Esophagus squamous epithelium (tissue), 5 donors: ENCODE measurements at regions not wholly inside any gene's neighbourhood (a gene's known extent, or its start where the extent isn't known, plus 50 kb on each side); places are given as distances from the start of the nearest gene placed in this dataset.

Experiments
- DNase-seq: peaks from one replicate; lab custom pipeline; 2025; lab: John Stamatoyannopoulos, UW
- H3K27ac ChIP-seq, 4 donors: fragments of 200-600 bp; sonication (generic); one replicate each; pipeline ENCODE4 v1.5.1; 2016 to 2019; ENCODE audit warnings: mild to moderate bottlenecking in 1 of 4
- H3K27me3 ChIP-seq, 4 donors: fragments of 200-600 bp; sonication (generic); 1 replicate in 3 of 4; 2 replicates in 1 of 4; pipeline versions ENCODE4 v1.5.1 to v1.6.0; 2017 to 2021; ENCODE audit warnings: antibody characterized with exemption in 1 of 4
- H3K36me3 ChIP-seq, 3 donors: fragments of 200-600 bp; sonication (generic); one replicate each; pipeline ENCODE4 v1.5.1; 2016 to 2019
- H3K4me1 ChIP-seq, 3 donors: fragments of 200-600 bp; sonication (generic); one replicate each; pipeline ENCODE4 v1.5.1; 2017 to 2019
- H3K4me3 ChIP-seq, 4 donors: fragments of 200-600 bp; sonication (generic); 1 replicate in 3 of 4; 2 replicates in 1 of 4; pipeline ENCODE4 v1.5.1; 2016 to 2019; ENCODE audit warnings: mild to moderate bottlenecking in 2 of 4, moderate library complexity in 1 of 4
- H3K9me3 ChIP-seq, 3 donors: fragments of 200-600 bp; sonication (generic); one replicate each; pipeline ENCODE4 v1.5.1; 2016 to 2019
- CTCF ChIP-seq, 6 experiments: fragments of 450-650 bp in 4 of 6; fragments of 200-600 bp in 2 of 6; sonication (generic) in 2 of 6; IDR thresholded peaks; one replicate each; pipeline ENCODE4 v1.5.1; 2016 to 2019; ENCODE audit warnings: antibody characterized with exemption in 6 of 6, mild to moderate bottlenecking in 4 of 6, moderate library complexity in 4 of 6
- POLR2A ChIP-seq, 4 donors: fragments of 450-650 bp; IDR thresholded peaks; one replicate each; pipeline ENCODE4 v1.6.1; 2017; ENCODE audit warnings: antibody characterized with exemption in 4 of 4, mild to moderate bottlenecking in 4 of 4, moderate library complexity in 3 of 4
- WGBS, 2 donors: methylation state at CpG; one replicate each; pipeline ENCODE4 v1.1.5; 2018; 5-methylcytosine and 5-hydroxymethylcytosine counted together
- intact Hi-C: fragments of 100-400 bp; cut with DNase I; formaldehyde crosslinking; loops from one replicate; pipeline ENCODE4 v1.15.0; 2022
- donor health status: DM: yes; HTN: yes; CAD: no.

GRCh38 chr1:25004355-25004754, 74.3 kb upstream of the RUNX3 start:
- peaks cover 0 to 48% (median 0%) of the 10 kb centered on the region in 4 donors for H3K27me3 ChIP-seq
- WGBS, 2 donors = 72 to 100% methylated on average over 1 to 2 of the region's 2 CpGs
- H3K4me1 ChIP-seq = peaks cover 4 to 15% (median 6%) of the 10 kb centered on the region in 3 donors
- H3K27ac ChIP-seq = no peak overlapping the region
- intact Hi-C loops = no loop called here
- TF ChIP-seq CTCF (IDR thresholded peaks at IDR 0.05) = no peak
- no peak for TF ChIP-seq POLR2A (IDR thresholded peaks at IDR 0.05)
- DNase-seq = no peak
- H3K9me3 ChIP-seq = no peaks in the 10 kb centered on the region
- no peaks in the 10 kb centered on the region for H3K36me3 ChIP-seq
- H3K4me3 ChIP-seq = no peak overlapping the region

GRCh38 chr1:25003457-25004190, 73.5 kb upstream of the RUNX3 start:
- peaks cover 4 to 15% (median 6%) of the 10 kb centered on the region in 3 donors for H3K4me1 ChIP-seq
- DNase-seq = no peak
- no peaks in the 10 kb centered on the region for H3K9me3 ChIP-seq
- H3K4me3 ChIP-seq = no peak overlapping the region
- intact Hi-C loops = no loop called here
- TF ChIP-seq CTCF (IDR thresholded peaks at IDR 0.05) (no peak), POLR2A (IDR thresholded peaks at IDR 0.05) (no peak)
- H3K27ac ChIP-seq = no peak overlapping the region
- 90 to 92% methylated on average over 5 of the region's 7 CpGs for WGBS, 2 donors
- no peaks in the 10 kb centered on the region for H3K36me3 ChIP-seq
- peaks cover 0 to 40% (median 0%) of the 10 kb centered on the region in 4 donors for H3K27me3 ChIP-seq

- intact Hi-C loops = no loop called here
These were observed 72.9 kb upstream of the RUNX3 start for GRCh38 chr1:25003000-25003399.

GRCh38 chr1:25001125-25001915, 71.2 kb upstream of the RUNX3 start:
- 37 to 52% methylated on average over 2 to 7 of the region's 17 CpGs for WGBS, 2 donors
- Histone ChIP-seq H3K27me3 (peaks cover 0 to 17% (median 0%) of the 10 kb centered on the region in 4 donors), H3K9me3 (no peaks in the 10 kb centered on the region), H3K36me3 (no peaks in the 10 kb centered on the region), H3K27ac (no peak overlapping the region), H3K4me1 (no peaks in the 10 kb centered on the region), H3K4me3 (no peak overlapping the region)
- no peak for TF ChIP-seq CTCF (IDR thresholded peaks at IDR 0.05)
- intact Hi-C loops = no loop called here
- DNase-seq = no peak

More at GRCh38 chr1:25003000-25003399, 72.9 kb upstream of the RUNX3 start:
- no peak overlapping the region for H3K27ac ChIP-seq
- WGBS, 2 donors = 85 to 93% methylated on average over 7 of the region's 7 CpGs
- no peaks in the 10 kb centered on the region for H3K9me3 ChIP-seq
- H3K27me3 ChIP-seq = peaks cover 0 to 34% (median 0%) of the 10 kb centered on the region in 4 donors
- no peak overlapping the region for H3K4me3 ChIP-seq
- H3K36me3 ChIP-seq = no peaks in the 10 kb centered on the region
- no peak for DNase-seq
- peaks cover 4 to 15% (median 6%) of the 10 kb centered on the region in 3 donors for H3K4me1 ChIP-seq
- TF ChIP-seq POLR2A (IDR thresholded peaks at IDR 0.05) = no peak
- TF ChIP-seq CTCF (IDR thresholded peaks at IDR 0.05) = no peak

- no peaks in the 10 kb centered on the region for H3K36me3 ChIP-seq
- 58 to 74% methylated on average over 4 of the region's 4 CpGs for WGBS, 2 donors
- TF ChIP-seq POLR2A (IDR thresholded peaks at IDR 0.05) (no peak), CTCF (IDR thresholded peaks at IDR 0.05) (no peak)
- no peaks in the 10 kb centered on the region for H3K4me1 ChIP-seq
- no peak overlapping the region for H3K27ac ChIP-seq
- intact Hi-C loops = no loop called here
- H3K4me3 ChIP-seq = no peak overlapping the region
- H3K9me3 ChIP-seq = no peaks in the 10 kb centered on the region
- no peak for DNase-seq
- peaks cover 0 to 3% (median 0%) of the 10 kb centered on the region in 4 donors for H3K27me3 ChIP-seq
These were observed 69.8 kb upstream of the RUNX3 start for GRCh38 chr1:24999906-25000305.
